HG03457 (cell line): ENCODE measurements at regions not wholly inside any gene's neighbourhood (a gene's known extent, or its start where the extent isn't known, plus 50 kb on each side); places are given as distances from the start of the nearest gene placed in this dataset.

Experiments
- ATAC-seq: cut with Tn5 transposase; IDR thresholded peaks from one replicate; pipeline ENCODE4 v1.9.1; 2021; ENCODE audit warnings: moderate number of reproducible peaks; ENCODE audit not compliant: unreplicated experiment

DNA sequence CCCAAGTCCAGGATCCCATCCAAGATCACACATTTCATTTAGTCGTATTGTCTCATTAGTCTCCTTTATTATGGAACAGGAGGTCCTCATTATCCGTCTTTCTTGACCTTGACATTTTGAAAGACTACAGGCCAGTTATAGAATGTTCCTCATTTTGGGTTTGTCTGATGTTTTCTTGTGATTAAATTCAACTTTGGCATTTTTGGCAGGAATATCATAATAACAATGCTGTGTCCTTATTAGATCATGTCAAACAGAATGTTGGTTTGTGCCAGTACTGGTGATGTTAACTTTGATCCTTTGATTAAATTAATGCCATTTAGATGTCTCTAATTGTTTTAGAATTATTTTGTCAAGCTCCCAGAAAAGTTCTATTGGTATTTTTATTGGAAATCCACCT, 106.5 kb upstream of the FRY start:
- no peak for ATAC-seq

DNA sequence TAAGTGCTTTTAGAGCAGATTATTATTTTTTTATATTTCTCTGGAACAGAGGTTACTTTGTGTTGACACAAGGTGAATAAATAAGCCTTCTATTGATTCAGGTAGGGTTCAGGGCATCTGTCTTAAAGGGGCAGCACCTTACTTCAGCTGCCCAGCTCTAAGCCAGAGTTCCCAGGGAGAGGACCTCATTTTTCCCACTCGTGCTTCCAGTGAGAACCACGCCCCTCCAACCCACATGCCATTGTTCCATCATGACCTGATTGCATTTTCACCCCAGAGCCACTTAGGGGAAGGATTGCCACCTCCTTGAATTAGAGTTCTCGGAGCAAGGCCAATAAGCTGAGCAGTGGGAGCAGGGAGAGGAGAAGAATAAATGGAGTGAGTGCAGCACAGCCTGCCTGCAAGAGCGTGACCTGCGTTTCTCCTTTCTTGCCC, 104.3 kb upstream of the FRY start:
- no peak for ATAC-seq

DNA sequence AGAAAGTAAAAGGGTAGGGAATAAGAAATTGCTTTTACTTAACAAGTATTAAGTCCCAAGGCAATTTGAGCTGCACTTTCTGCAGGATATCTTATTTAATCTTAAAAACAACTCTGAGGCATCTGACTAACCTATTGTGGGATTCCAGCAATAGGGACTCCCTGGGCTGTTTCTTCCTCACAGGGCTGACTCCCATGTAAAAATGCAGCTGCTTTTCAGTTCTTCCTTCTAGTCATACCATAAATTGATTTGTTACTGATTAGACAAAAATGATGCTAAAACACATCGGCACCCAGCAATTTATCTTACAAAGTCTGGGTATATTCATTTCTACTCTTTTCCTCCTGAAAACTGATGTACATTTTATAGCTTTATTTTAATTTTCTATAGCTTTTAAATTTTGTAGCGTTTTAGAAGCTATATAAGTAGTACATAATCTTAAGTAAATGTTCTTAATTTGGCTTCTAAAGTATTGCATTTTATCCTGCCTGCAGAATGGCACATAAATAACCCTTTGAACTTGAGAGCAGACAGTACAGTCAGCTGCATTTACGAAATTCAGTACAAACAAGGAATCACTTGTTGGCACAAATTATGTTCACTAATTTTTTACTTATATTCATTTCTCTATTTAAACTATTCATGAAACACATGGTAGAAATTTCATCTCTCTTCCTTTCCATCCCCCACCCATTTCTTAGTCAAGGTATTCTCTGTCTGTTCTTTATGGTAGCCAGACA, 102.4 kb upstream of the FRY start:
- ATAC-seq = no peak

DNA sequence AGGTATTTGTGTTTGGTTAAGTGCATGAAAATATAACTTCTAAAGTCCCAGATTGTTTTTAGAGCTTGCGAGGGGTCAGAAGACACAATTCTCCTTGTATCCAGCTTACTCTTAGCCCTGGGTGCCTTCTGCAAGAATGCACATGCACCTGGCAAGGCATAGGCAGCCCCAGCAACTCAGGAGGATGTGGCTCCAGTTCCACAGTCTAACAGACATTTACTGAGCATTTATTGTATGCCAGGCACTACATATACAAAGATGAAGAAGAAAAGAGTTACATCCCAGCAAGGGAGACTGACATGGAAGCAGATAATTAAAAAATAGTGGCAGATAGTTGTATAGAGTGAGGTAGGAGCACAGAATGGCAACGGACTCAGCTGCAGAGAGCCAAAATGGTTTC, 101.1 kb upstream of the FRY start:
- ATAC-seq = peak; percentile 28

DNA sequence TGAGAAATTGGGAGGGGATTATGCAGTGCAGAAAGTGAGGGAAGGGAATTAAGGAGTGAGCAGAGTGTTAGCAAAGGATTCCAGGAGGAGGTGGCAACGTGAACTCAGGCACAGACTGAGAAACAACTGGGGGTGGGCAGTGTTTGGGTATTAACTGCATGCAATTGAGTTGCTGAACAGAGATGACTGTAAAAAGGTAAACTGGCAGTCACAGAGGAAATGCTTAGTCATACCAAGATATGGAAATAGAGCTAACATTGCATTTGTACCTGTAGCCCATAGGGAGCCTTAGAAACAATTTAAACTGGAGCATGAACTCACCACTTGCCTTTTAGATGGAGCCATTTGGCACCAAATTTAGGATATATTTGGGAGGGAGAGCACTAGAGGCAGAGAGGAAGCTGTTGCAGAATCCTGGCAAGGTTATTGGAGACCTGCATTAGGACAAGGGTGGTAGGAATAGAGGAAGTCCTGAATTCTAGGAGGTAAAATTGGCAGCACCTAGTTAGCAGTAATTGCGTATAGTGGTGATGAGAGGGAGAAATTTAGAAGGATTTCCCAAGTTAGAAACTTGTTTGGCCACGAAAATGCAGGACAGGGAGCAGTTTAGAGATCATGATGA, 100.6 kb upstream of the FRY start:
- ATAC-seq = peak; percentile 99

DNA sequence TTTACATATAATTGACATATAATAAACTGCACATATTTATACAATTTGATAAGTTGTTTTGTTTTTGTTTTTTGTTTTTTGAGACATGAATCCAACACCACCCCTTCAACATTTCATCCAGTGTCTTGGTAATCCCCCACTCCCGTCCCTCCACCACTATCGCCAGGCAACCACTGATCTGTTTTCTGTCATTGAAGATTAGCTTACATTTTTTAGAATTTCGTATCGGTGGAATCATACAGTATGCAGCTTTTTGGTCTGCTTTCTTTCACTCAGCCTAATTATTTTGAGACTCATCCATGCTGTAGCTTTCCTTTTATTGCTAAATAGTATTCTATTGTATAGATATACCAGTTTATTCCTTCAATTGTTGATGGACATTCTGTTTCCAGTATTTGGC, 94.1 kb upstream of the FRY start:
- ATAC-seq = no peak

DNA sequence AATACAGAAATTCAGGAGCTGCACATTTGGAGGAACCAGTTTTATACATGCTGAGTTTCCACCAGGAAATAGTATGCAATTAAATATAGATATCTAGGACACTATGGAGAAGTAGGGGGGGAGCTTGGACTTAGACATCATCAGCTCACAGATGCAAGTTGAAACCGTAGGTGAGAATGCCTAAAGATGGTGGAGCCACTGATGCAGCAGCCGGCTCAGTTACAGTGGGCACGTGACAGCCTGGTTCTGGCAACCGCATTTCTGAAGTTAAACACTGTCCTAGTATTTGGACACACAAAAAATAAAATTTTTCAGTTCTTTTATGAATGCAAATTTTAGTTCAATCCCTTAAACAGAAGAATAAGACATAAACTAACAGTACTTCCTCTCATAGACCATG, 91.5 kb upstream of the FRY start:
- ATAC-seq = no peak

DNA sequence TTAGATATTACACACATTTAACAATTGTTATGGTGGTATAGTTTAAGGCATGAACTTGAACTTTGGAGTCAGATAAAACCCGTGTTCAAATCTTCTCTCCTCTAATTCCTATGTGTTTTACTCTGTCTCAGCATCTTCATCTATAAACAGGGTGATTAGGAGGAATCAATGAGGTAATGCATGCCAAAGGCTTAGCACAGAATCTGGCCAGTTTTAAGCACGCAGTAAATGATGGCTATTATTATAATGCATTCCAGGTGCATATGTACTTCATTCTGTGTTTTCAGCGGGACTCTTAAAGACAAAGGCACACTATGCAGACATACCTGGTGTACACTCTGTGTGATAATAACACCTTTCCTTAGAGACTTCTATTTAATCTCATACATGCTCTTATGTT, 88.0 kb upstream of the FRY start:
- no peak for ATAC-seq

DNA sequence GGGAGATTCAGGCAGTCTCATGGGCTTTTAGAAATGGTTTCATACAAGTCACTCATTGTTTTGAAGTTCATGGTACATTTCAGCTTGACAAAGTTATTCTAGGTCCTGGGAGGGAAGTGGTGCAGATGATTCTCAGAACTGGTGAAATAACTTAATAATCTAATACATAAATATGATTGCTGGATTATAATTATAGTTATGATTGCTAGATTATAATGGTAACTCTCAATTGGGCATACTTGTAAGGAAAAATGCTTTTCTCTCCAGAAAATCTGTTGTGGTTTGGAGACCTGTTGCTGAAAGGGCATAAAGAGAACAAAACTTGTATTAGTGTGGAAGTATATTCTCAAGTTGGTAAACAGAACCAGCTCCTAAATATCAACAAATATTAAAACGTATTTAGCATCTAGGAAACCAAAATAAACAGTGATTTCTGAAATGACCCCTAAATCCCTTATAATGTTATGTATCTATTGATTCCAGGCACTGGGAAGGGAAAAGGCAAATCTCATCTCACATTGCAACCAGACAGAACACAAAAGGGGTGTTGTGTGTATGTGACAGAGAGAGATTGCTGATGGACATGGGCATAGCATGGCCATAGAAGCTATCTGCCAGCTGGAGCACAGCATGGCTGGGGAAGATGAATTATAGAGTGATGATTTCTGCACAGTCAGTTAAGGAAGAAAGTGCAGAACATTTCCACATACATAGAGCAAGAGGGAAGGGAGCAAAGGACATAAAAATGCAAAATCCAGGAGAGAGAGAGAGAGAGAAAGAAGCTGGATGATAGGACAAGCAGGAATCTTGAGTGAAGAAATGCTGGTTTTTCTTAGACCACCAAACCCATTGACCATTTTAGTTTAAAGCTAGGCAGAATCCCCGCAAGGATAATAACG, 87.1 kb upstream of the FRY start:
- ATAC-seq = no peak

DNA sequence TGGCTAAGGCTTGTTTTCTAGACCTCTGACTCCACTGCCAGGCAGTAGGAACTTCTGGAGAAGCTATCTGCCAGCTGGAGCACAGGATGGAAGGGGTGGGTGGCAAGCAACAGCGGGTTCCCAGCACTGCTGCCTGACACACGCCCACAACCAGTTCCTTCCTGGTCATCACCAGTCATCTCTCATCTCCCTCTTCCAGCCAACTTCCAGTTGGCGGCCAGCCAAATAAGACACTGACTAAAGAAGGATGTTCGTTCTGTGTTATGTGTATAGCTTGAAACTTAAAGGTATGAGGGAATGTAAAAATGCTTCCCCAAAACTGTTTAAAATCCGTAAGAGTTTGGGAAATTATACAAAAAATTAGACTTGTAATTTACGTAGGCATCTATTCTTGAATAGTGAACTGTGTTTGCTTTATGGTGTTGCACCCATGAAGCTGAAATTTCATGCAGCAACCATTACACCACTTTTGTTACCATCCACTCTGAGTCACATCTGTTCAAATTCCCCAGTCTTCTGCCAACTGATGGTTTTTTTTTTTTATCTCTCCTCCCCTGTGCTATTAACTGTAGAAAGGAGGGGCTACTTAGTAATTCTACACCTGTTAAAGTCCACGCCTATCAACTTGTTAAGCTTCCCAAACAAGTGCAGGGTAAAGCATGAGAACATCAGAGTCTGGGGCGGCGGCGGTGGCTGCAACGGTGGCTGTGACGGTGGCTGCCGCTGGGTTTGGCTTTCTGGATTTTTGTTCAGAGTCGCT, 86.2 kb upstream of the FRY start:
- no peak for ATAC-seq

DNA sequence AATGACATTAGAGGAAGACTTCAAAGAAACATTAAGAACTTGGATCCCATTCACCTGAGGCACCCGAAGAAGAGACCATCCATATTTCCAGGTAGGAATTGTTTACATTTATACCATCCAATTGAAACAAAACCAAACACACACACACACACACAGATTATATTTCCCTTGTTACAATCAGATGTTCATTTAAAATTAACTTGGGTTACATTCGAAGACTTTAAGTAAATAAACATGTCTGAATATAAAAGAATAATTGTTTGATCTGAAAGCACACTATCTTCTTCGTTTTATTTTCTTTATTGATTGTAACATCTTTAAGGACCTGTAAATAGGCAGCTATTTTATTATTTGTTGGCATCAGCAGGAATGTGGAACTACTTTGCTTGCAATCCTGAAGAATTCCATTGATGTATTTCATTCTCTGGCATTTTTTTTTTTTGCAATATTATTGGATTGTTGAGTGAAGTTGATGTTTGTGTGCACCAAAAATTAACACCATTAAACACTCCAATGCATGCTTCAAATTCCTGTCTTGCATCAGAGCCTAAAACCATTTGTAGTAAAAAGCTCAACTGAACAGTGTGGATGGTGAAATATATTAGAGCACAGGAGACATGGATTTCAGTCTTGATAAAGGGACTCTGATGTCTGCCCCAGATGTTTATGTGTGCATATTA, 85.3 kb upstream of the FRY start:
- no peak for ATAC-seq

DNA sequence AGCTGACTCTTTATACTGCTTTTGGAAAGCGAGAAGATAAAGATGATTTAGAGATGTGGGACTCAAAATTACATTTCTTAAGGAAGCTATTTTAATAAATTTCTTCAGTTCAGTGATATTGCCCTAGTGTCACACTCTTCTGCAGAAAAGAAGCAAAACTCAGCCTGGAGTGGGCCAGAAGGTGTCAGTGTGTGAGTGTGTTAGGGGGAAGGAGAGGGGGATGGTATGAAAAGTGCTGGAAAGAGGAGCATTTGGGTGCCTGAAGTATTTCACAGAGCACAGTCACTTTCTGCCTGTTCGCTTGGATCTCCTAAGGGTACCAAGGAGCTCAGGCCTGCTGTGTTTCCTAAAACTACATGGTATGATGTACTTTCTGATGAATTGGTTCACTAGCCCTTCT, 84.5 kb upstream of the FRY start:
- no peak for ATAC-seq

DNA sequence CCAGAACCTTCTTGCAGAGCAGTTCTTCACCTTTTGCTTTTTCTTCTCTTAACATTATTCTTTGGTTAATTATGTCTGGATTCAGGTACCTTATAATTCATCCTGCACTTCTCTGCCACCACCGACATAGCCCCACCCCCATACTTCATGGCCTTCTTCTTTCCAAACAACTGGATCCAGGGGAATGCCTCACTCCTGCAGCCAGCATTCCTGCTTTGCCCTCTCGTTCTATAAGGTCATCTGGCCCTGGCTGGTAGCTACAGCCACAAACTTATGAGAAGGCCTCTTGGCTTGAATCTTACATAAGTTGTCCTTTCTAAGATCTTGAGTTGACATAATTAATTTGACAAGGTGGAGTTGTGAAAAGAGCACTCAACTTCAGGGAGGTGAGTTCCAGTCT, 84.1 kb upstream of the FRY start:
- ATAC-seq = no peak

DNA sequence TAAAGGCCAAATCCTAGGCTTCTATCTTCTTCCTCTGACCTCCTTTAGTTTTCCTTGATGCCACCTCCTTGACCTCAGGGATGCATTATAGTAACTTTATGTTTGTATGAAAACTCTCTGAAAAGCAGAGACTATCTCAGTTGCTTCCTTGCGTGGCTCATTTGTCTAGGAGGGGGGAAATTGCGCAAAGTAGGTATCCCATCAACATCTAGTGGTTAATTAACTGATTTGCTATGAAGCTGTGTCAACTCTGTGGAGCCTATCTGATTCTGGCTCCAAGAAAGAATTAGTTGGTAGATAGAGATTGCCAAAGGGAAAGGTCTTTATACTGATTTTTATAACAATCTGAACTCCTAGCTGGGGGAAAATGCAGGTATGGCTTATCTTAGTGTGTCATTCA, 82.1 kb upstream of the FRY start:
- no peak for ATAC-seq

DNA sequence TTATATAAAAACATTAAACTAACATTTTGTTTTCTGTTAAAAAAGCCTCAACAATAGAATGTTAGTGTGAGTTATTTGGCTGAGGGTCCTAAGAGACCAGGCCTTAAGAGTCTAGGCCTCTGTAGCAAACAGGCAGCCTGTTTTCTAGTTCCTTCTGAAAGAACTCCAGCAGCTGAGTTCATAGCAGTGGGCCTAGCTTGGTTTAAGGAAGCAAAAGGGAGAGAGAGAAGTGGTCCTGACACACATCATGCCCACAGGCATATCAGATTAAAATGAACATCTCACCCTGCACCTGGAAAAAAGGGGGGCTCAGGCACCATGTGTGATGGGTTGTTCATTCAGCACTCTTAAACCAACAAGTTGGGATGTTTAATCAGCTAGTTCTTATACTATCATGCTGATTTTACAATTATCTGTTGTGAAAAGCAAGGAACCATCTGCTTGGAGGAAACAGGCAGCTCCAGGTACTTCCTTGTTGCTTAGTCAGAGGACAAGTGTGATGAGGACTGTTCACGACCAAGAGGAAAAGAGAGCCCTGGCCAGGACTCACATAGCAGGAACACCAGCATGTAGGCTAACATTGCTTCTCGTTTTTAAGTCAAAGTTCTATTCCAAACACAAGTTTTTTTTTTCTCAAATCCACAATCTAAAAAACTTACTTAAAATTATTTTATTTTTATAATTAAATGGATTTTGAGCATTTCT, 81.3 kb upstream of the FRY start:
- no peak for ATAC-seq

DNA sequence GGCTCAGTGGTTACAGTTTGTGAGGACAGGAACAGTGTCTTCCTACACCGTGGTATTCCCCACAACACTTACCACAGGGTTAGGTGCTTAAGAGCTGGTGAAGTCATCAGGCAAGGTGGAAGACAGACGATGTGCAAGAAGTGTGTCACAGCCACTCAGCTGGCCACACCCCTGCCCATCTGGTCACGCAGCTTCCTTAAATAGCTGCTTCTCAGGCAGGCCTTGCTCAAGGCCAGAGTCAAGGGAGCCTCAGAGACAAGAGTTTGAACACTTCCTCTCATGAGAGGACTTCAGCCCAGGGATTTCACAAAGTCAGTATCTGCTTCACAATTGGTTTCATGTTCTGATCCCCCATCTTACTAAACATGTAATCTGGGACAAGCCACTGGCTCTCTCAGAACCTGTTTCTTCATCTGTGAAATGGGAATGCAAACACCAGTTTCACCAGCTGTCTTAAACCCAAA, 80.3 kb upstream of the FRY start:
- ATAC-seq = peak; percentile 97

DNA sequence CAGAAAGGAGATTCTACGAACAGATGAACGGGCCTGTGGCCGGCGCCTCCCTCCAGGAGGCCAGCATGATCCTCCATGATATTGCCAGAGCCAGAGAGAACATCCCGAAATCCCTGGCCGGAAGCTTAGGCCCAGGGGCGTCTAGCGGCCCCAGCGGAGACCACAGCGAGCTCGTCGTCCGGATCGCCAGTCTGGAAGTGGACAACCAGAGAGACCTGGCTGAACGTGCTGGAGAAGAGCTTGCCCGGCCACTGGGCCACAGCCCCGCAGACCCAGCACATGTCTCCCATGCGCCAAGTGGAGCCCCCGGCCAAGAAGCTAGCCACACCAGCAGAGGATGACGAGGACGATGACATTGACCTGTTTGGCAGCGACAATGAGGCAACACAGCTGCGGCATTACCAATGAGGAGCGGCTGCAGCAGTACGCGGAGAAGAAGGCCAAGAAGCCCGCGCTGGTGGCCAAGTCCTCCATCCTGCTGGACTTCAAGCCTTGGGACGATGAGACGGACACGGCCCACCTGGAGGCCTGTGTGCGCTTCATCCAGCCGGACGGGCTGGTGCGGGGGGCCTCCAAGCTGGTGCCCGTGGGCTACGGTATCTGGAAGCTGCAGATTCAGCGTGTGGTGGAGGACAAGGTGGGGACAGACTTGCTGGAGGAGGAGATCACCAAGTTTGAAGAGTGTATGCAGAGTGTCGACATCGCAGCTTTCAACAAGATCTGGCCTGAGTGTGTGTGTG, 78.8 kb upstream of the FRY start:
- no peak for ATAC-seq

DNA sequence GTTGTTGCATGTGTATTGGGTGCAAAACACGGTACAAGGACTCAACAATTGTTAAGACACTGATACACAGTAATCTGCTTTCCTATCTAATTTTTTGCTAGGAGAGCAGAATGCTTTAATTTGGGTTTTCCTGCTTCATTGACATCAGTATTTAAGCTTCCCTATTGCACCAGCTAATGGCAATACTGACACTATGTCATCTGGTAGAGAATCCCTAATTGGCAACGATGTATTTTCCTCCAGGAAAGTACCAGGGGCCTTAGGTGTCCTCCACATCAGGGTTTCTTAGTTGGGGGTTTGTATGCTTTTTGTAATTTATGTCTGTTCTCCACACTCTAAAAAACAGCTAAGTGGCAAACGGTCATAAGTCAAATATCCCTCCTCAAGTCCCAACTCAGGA, 76.5 kb upstream of the FRY start:
- ATAC-seq = no peak

DNA sequence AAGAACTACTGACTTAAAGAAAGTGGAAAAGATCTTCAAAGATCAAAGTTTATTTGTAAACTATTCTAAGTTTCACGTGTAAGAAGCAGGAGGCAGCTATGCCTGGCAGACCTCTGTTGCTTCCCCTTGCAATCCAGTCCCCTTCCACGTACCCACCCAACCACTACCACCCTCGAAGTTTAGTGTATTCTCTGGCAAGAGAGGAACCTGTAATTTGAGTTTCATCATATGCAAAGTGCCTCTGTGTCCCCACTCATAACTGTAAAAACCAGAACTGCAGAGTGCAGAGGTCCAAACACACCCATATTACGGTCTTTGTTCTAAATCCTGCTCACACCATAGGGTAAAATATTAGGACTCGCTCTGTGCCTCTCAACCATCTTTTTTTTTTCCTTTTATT, 75.8 kb upstream of the FRY start:
- ATAC-seq = no peak
